ENCODE measurements at regions not wholly inside any gene's neighbourhood (a gene's known extent, or its start where the extent isn't known, plus 50 kb on each side); places are given as distances from the start of the nearest gene placed in this dataset.

DNA sequence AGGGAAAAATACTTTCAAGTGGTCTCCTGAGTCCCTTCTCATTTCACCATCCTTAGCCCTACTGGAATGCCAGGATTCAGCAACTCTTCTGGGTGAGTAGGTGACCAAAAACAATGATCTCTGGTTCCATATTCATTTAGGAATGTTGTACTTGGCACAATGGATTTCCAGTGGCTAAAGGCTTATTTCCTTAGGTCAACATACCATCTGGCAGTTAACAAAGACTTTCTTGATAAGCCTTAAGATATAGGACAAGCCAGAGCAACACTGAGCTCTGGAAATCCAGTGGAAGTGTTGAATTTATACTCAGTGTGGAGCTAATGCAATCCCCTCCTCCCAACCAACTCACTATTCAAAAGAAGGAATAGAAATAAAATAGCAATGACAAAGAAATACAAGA, 139.4 kb upstream of the EMCN start:
- Histone ChIP-seq H3K4me1 (ENCODE audit: control insufficient read depth, insufficient read depth, low read length) (no peaks in the 10 kb centered on the region), H3K36me3 (ENCODE audit: control insufficient read depth, insufficient read depth, low read length) (no peaks in the 10 kb centered on the region), H3K9me3 (ENCODE audit: control insufficient read depth, low read depth, low read length) (no peaks in the 10 kb centered on the region), H3K27ac (ENCODE audit: low read length) (no peak overlapping the region), H3K4me3 (ENCODE audit: low read length) (no peak overlapping the region), H3K27me3 (ENCODE audit: control insufficient read depth, insufficient read depth, low read length) (no peaks in the 10 kb centered on the region)
- no peak for DNase-seq

DNA sequence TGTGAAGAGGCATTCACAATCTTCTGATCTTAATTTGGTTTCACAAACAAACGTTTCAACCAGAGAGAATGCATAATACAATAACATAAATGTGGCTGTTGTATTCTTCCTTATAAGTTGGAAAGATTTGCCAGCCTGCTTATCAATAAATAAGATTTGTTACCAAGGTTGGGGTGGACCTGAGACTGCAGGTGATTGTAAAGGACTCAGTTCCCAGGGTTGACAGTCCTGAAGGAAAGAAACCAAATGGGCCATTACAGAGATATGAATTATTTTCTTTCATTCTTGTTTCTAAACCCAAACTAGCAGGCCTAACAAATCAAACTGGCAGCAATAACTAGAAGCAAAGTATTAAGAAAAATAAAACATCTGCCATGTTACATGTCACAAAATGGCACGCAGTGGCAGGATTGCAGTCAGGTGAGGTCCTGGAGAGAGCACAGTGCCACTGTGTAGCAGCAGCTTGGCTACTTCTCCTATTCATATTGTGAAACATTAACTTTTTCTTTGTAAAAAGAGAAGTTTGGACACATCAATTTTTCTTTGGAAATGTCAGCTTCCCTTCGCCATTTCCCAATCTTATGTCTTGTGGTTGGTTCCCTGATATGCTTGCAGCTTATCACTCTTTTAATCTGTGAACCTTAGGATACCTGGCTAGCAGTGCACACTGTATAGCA, 133.8 kb upstream of the EMCN start:
- no peak for DNase-seq
- Histone ChIP-seq H3K9me3 (ENCODE audit: control insufficient read depth, low read depth, low read length) (no peaks in the 10 kb centered on the region), H3K36me3 (ENCODE audit: control insufficient read depth, insufficient read depth, low read length) (no peaks in the 10 kb centered on the region), H3K4me1 (ENCODE audit: control insufficient read depth, insufficient read depth, low read length) (no peaks in the 10 kb centered on the region), H3K4me3 (ENCODE audit: low read length) (no peak overlapping the region), H3K27me3 (ENCODE audit: control insufficient read depth, insufficient read depth, low read length) (no peaks in the 10 kb centered on the region), H3K27ac (ENCODE audit: low read length) (no peak overlapping the region)
- WGBS (ENCODE audit: insufficient coverage, low lambda C conversion rate), result 100% methylated on average over 1 of the region's 3 CpGs

DNA sequence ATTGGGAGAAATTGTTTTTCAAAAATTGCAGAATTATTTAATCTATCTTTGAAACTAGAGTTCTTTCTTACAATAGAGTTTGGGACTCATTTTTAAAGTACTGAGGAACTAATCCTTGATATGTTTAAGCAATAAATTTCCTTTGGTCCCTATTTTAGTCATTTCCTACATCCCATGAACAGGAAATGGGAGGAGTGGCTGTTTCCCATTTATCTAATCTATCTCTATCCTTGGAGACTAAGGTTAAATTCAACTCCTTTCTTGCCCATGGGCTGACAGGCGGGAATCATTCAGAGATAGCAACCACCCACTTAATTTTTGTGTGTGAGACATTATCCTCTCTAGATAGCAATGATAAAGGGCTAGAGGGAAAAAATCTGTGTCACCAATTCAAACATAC, 131.6 kb upstream of the EMCN start:
- no peak overlapping the region for H3K4me3 ChIP-seq (ENCODE audit: low read length)
- no peaks in the 10 kb centered on the region for H3K27me3 ChIP-seq (ENCODE audit: control insufficient read depth, insufficient read depth, low read length)
- no peaks in the 10 kb centered on the region for H3K4me1 ChIP-seq (ENCODE audit: control insufficient read depth, insufficient read depth, low read length)
- no peak overlapping the region for H3K27ac ChIP-seq (ENCODE audit: low read length)
- H3K9me3 ChIP-seq (ENCODE audit: control insufficient read depth, low read depth, low read length), result no peaks in the 10 kb centered on the region
- no peak for DNase-seq
- H3K36me3 ChIP-seq (ENCODE audit: control insufficient read depth, insufficient read depth, low read length), result no peaks in the 10 kb centered on the region
- no CpG with 5 or more reads among the region's 1 CpG for WGBS (ENCODE audit: insufficient coverage, low lambda C conversion rate)

- DNase-seq, result no peak
- H3K4me3 ChIP-seq (ENCODE audit: low read length), result no peak overlapping the region
- no peak overlapping the region for H3K27ac ChIP-seq (ENCODE audit: low read length)
- no peaks in the 10 kb centered on the region for H3K36me3 ChIP-seq (ENCODE audit: control insufficient read depth, insufficient read depth, low read length)
- no peaks in the 10 kb centered on the region for H3K9me3 ChIP-seq (ENCODE audit: control insufficient read depth, low read depth, low read length)
- no CpG with 5 or more reads among the region's 3 CpGs for WGBS (ENCODE audit: insufficient coverage, low lambda C conversion rate)
- no peaks in the 10 kb centered on the region for H3K4me1 ChIP-seq (ENCODE audit: control insufficient read depth, insufficient read depth, low read length)
- no peaks in the 10 kb centered on the region for H3K27me3 ChIP-seq (ENCODE audit: control insufficient read depth, insufficient read depth, low read length)
Observed at GRCh38 chr4:100644150-100644549, 126.3 kb upstream of the EMCN start.

GRCh38 chr4:100641336-100641735, 123.5 kb upstream of the EMCN start:
- H3K27ac ChIP-seq (ENCODE audit: low read length), result no peak overlapping the region
- no peaks in the 10 kb centered on the region for H3K27me3 ChIP-seq (ENCODE audit: control insufficient read depth, insufficient read depth, low read length)
- no peak for DNase-seq
- H3K36me3 ChIP-seq (ENCODE audit: control insufficient read depth, insufficient read depth, low read length), result no peaks in the 10 kb centered on the region
- H3K4me3 ChIP-seq (ENCODE audit: low read length), result no peak overlapping the region
- no peaks in the 10 kb centered on the region for H3K4me1 ChIP-seq (ENCODE audit: control insufficient read depth, insufficient read depth, low read length)
- H3K9me3 ChIP-seq (ENCODE audit: control insufficient read depth, low read depth, low read length), result no peaks in the 10 kb centered on the region

GRCh38 chr4:100635899-100636298, 118.1 kb upstream of the EMCN start:
- Histone ChIP-seq H3K4me3 (ENCODE audit: low read length) (no peak overlapping the region), H3K4me1 (ENCODE audit: control insufficient read depth, insufficient read depth, low read length) (no peaks in the 10 kb centered on the region), H3K9me3 (ENCODE audit: control insufficient read depth, low read depth, low read length) (no peaks in the 10 kb centered on the region), H3K27ac (ENCODE audit: low read length) (no peak overlapping the region), H3K27me3 (ENCODE audit: control insufficient read depth, insufficient read depth, low read length) (no peaks in the 10 kb centered on the region), H3K36me3 (ENCODE audit: control insufficient read depth, insufficient read depth, low read length) (no peaks in the 10 kb centered on the region)
- no peak for DNase-seq

- no peaks in the 10 kb centered on the region for H3K4me1 ChIP-seq (ENCODE audit: control insufficient read depth, insufficient read depth, low read length)
- H3K4me3 ChIP-seq (ENCODE audit: low read length), result no peak overlapping the region
- no peaks in the 10 kb centered on the region for H3K27me3 ChIP-seq (ENCODE audit: control insufficient read depth, insufficient read depth, low read length)
- 100% methylated on average over 1 of the region's 2 CpGs for WGBS (ENCODE audit: insufficient coverage, low lambda C conversion rate)
- no peaks in the 10 kb centered on the region for H3K36me3 ChIP-seq (ENCODE audit: control insufficient read depth, insufficient read depth, low read length)
- H3K9me3 ChIP-seq (ENCODE audit: control insufficient read depth, low read depth, low read length), result no peaks in the 10 kb centered on the region
- no peak for DNase-seq
- H3K27ac ChIP-seq (ENCODE audit: low read length), result no peak overlapping the region
Observed at GRCh38 chr4:100633269-100633668, 115.4 kb upstream of the EMCN start.

DNA sequence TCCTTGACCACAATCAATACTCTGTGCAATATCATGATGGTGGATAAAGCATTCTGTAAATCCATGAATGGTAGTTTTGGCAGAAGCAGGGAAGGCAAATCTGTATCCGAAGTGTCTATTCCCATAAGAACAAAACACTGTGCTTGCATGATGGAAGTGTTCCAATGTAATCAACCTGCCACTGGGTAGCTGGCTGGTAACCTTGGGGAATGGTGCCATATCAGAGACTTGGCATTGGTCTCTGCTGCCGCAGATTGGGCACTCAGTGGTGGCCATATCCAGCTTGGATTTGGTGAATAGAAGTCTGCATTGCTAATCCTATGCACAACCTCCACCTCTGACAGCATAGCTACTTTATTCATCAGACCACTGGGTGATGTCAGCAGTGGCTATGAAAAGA, 114.3 kb upstream of the EMCN start:
- no peaks in the 10 kb centered on the region for H3K27me3 ChIP-seq (ENCODE audit: control insufficient read depth, insufficient read depth, low read length)
- no peaks in the 10 kb centered on the region for H3K9me3 ChIP-seq (ENCODE audit: control insufficient read depth, low read depth, low read length)
- H3K4me1 ChIP-seq (ENCODE audit: control insufficient read depth, insufficient read depth, low read length), result no peaks in the 10 kb centered on the region
- WGBS (ENCODE audit: insufficient coverage, low lambda C conversion rate), result no CpG with 5 or more reads among the region's 2 CpGs
- H3K36me3 ChIP-seq (ENCODE audit: control insufficient read depth, insufficient read depth, low read length), result no peaks in the 10 kb centered on the region
- DNase-seq, result no peak
- no peak overlapping the region for H3K27ac ChIP-seq (ENCODE audit: low read length)
- H3K4me3 ChIP-seq (ENCODE audit: low read length), result no peak overlapping the region

- WGBS (ENCODE audit: insufficient coverage, low lambda C conversion rate), result 82% methylated on average over 1 of the region's 3 CpGs
- Histone ChIP-seq H3K27me3 (ENCODE audit: control insufficient read depth, insufficient read depth, low read length) (no peaks in the 10 kb centered on the region), H3K9me3 (ENCODE audit: control insufficient read depth, low read depth, low read length) (no peaks in the 10 kb centered on the region), H3K4me3 (ENCODE audit: low read length) (no peak overlapping the region), H3K4me1 (ENCODE audit: control insufficient read depth, insufficient read depth, low read length) (no peaks in the 10 kb centered on the region), H3K27ac (ENCODE audit: low read length) (no peak overlapping the region), H3K36me3 (ENCODE audit: control insufficient read depth, insufficient read depth, low read length) (no peaks in the 10 kb centered on the region)
- no peak for DNase-seq
Observed at GRCh38 chr4:100631281-100631968, 113.6 kb upstream of the EMCN start.

DNA sequence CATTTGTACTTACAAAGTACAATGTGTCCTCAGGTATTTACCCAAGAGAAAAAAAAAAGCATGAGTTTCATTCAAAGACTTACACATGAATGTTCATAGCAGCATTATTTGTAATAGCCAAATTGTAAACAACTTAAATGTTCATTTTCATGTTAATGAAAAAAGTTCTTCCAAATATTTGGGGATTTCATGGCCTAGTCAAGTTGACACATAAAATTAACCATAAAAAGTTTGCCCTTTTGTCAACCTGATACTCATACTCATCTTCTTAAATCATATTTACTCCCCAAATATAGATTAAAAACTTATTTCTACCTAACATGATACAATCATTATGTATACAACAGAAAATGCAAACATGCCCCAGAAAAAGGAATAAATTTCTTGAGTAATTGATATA, 112.5 kb upstream of the EMCN start:
- no peak for DNase-seq
- Histone ChIP-seq H3K27me3 (ENCODE audit: control insufficient read depth, insufficient read depth, low read length) (no peaks in the 10 kb centered on the region), H3K4me3 (ENCODE audit: low read length) (no peak overlapping the region), H3K27ac (ENCODE audit: low read length) (no peak overlapping the region), H3K4me1 (ENCODE audit: control insufficient read depth, insufficient read depth, low read length) (no peaks in the 10 kb centered on the region), H3K9me3 (ENCODE audit: control insufficient read depth, low read depth, low read length) (no peaks in the 10 kb centered on the region), H3K36me3 (ENCODE audit: control insufficient read depth, insufficient read depth, low read length) (no peaks in the 10 kb centered on the region)

DNA sequence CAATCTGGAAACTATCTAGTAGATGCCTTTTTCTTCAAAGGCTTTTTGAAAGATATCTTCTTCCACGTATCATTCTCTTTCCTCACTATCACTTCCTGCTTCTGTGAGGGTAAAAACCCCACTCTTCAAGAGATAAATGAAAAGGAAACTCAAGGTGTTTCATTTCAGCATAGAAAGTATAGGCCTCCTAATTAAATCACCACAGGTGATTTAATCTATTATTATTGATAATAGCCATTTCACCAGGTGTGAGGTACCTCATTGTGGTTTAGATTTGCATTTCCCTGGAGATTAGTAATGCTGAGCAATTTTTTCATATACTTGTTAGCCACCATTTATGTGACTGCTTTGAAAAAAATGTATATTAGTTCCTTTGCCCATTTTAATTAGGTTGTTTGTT, 92.0 kb upstream of the EMCN start:
- Histone ChIP-seq H3K27ac (ENCODE audit: low read length) (no peak overlapping the region), H3K27me3 (ENCODE audit: control insufficient read depth, insufficient read depth, low read length) (no peaks in the 10 kb centered on the region), H3K9me3 (ENCODE audit: control insufficient read depth, low read depth, low read length) (no peaks in the 10 kb centered on the region), H3K36me3 (ENCODE audit: control insufficient read depth, insufficient read depth, low read length) (no peaks in the 10 kb centered on the region), H3K4me1 (ENCODE audit: control insufficient read depth, insufficient read depth, low read length) (no peaks in the 10 kb centered on the region), H3K4me3 (ENCODE audit: low read length) (no peak overlapping the region)
- WGBS (ENCODE audit: insufficient coverage, low lambda C conversion rate), result no CpG with 5 or more reads among the region's 1 CpG
- no peak for DNase-seq

Measured in large intestine (tissue), 3 donors.